GM08714 (cell line): ENCODE measurements at regions not wholly inside any gene's neighbourhood (a gene's known extent, or its start where the extent isn't known, plus 50 kb on each side); places are given as distances from the start of the nearest gene placed in this dataset.
"Not testable (repeated sequence)": the region's sequence is repeated elsewhere in the genome, so short reads cannot be mapped to it uniquely, and the experiment has no call there.

Experiments
- H3K4me3 ChIP-seq: fragments of 200-500 bp; sonication (Bioruptor generic); 2 replicates; pipeline ENCODE4 v1.5.1; 2014; ENCODE audit warnings: mild to moderate bottlenecking, low read length, inconsistent platforms
- ZNF274 ChIP-seq: IDR thresholded peaks from 2 replicates; pipeline ENCODE4 v1.6.1; 2012; ENCODE audit warnings: mild to moderate bottlenecking, low read depth, low read length

GRCh38 chrX:861340-861890 is 230.8 kb downstream of the SHOX start:
- no peak for TF ChIP-seq ZNF274
- H3K4me3 ChIP-seq = no peak overlapping the region

GRCh38 chrX:859329-859728 is 228.7 kb downstream of the SHOX start:
- H3K4me3 ChIP-seq = no peak overlapping the region
- no peak for TF ChIP-seq ZNF274

GRCh38 chrX:858542-859078 is 228.0 kb downstream of the SHOX start:
- H3K4me3 ChIP-seq = no peak overlapping the region

GRCh38 chrX:857376-857775 is 226.8 kb downstream of the SHOX start:
- TF ChIP-seq ZNF274 = no peak
- H3K4me3 ChIP-seq = no peak overlapping the region

More at GRCh38 chrX:858542-859078, 228.0 kb downstream of the SHOX start:
- TF ChIP-seq ZNF274 = no peak

- no peak overlapping the region for H3K4me3 ChIP-seq
- no peak for TF ChIP-seq ZNF274
Measured at GRCh38 chrX:856566-857290, 226.1 kb downstream of the SHOX start.

- no peak overlapping the region for H3K4me3 ChIP-seq
Measured at GRCh38 chrX:853304-853703, 222.7 kb downstream of the SHOX start.

GRCh38 chrX:850471-850916 is 219.9 kb downstream of the SHOX start:
- no peak overlapping the region for H3K4me3 ChIP-seq
- TF ChIP-seq ZNF274 = no peak

More at GRCh38 chrX:853304-853703, 222.7 kb downstream of the SHOX start:
- TF ChIP-seq ZNF274 = no peak

- TF ChIP-seq ZNF274 = no peak
- H3K4me3 ChIP-seq = no peak overlapping the region
Measured at GRCh38 chrX:848386-848785, 217.8 kb downstream of the SHOX start.

- no peak overlapping the region for H3K4me3 ChIP-seq
- no peak for TF ChIP-seq ZNF274
Measured at GRCh38 chrX:843306-843705, 212.7 kb downstream of the SHOX start.

- H3K4me3 ChIP-seq = no peak overlapping the region
- TF ChIP-seq ZNF274 = no peak
Measured at GRCh38 chrX:840556-840955, 210.0 kb downstream of the SHOX start.

- H3K4me3 ChIP-seq = not testable (repeated sequence)
Measured at GRCh38 chrX:838666-839065, 208.1 kb downstream of the SHOX start.

GRCh38 chrX:835857-836256 is 205.3 kb downstream of the SHOX start:
- H3K4me3 ChIP-seq = not testable (repeated sequence)

- TF ChIP-seq ZNF274 = no peak
- H3K4me3 ChIP-seq = no peak overlapping the region
Measured at GRCh38 chrX:830532-830931, 199.9 kb downstream of the SHOX start.

GRCh38 chrX:829145-829544 is 198.6 kb downstream of the SHOX start:
- no peak for TF ChIP-seq ZNF274
- no peak overlapping the region for H3K4me3 ChIP-seq

- no peak overlapping the region for H3K4me3 ChIP-seq
- TF ChIP-seq ZNF274 = no peak
Measured at GRCh38 chrX:828411-828959, 197.9 kb downstream of the SHOX start.

- no peak overlapping the region for H3K4me3 ChIP-seq
Measured at GRCh38 chrX:826448-826847, 195.9 kb downstream of the SHOX start.

More at GRCh38 chrX:826448-826847, 195.9 kb downstream of the SHOX start:
- no peak for TF ChIP-seq ZNF274
